Naive thymus-derived CD4-positive, alpha-beta T cell (primary cell): ENCODE measurements at regions not wholly inside any gene's neighbourhood (a gene's known extent, or its start where the extent isn't known, plus 50 kb on each side); places are given as distances from the start of the nearest gene placed in this dataset.

Source experiments
- ATAC-seq: fragments of 150-1000 bp; cut with Tn5 transposase; 2 replicates; pipeline ENCODE4 v1.10.0; 2021; ENCODE audit warnings: mild to moderate bottlenecking, moderate library complexity
- CTCF ChIA-PET: fragments of 350-600 bp; sonication (Branson Sonifier 250); formaldehyde crosslinking; loops from one replicate; lab custom pipeline; 2021; ENCODE audit warnings: antibody characterized with exemption; lab: Charles Lee
- POLR2A ChIA-PET: fragments of 350-600 bp; sonication (Branson Sonifier 250); formaldehyde crosslinking; loops from one replicate; lab custom pipeline; 2021; ENCODE audit warnings: antibody characterized with exemption, inconsistent platforms; lab: Charles Lee
- DNase-seq, 9 donors: peaks; one replicate each; pipeline versions ENCODE4 v3.0.0 to v3.0.0-alpha.2; 2020 to 2022; ENCODE audit warnings: mixed read lengths in 1 of 9
- H3K27ac ChIP-seq: one replicate; pipeline ENCODE4 v1.7.0; 2013; ENCODE audit warnings: mild to moderate bottlenecking, low read depth, low read length, moderate library complexity
- H3K27me3 ChIP-seq, 2 donors: one replicate each; pipeline ENCODE4 v1.7.0; 2013; ENCODE audit warnings: low read length in 2 of 2, mild to moderate bottlenecking in 2 of 2, moderate library complexity in 2 of 2; ENCODE audit not compliant: control insufficient read depth in 2 of 2, insufficient read depth in 2 of 2
- H3K36me3 ChIP-seq, 3 experiments: 1 replicate in 2 of 3; 2 replicates in 1 of 3; pipeline ENCODE4 v1.7.0; 2013; ENCODE audit warnings: low read length in 3 of 3, mild to moderate bottlenecking in 3 of 3, moderate library complexity in 1 of 3; ENCODE audit not compliant: insufficient read depth in 3 of 3, control insufficient read depth in 2 of 3
- H3K4me1 ChIP-seq, 2 donors: one replicate each; pipeline ENCODE4 v1.7.0; 2013; ENCODE audit warnings: low read length in 2 of 2, mild to moderate bottlenecking in 2 of 2, moderate library complexity in 1 of 2; ENCODE audit not compliant: control insufficient read depth in 2 of 2, insufficient read depth in 2 of 2
- H3K4me3 ChIP-seq: 2 replicates; pipeline ENCODE4 v1.7.0; 2013; ENCODE audit warnings: mild to moderate bottlenecking, low read length
- H3K9me3 ChIP-seq, 3 experiments: 1 replicate in 2 of 3; 2 replicates in 1 of 3; pipeline ENCODE4 v1.7.0; 2013; ENCODE audit warnings: low read length in 3 of 3; ENCODE audit not compliant: control insufficient read depth in 2 of 3
- H3K27ac Mint-ChIP-seq, 9 donors: one replicate each; pipeline ENCODE4 v1.8.0; 2020 to 2022; ENCODE audit warnings: mixed read lengths in 9 of 9, mild to moderate bottlenecking in 8 of 9, moderate library complexity in 5 of 9, inconsistent platforms in 2 of 9
- H3K27me3 Mint-ChIP-seq, 5 donors: one replicate each; pipeline ENCODE4 v1.8.0; 2021 to 2022; ENCODE audit warnings: mixed read lengths in 5 of 5, mild to moderate bottlenecking in 1 of 5
- H3K36me3 Mint-ChIP-seq, 5 donors: one replicate each; pipeline ENCODE4 v1.8.0; 2020 to 2022; ENCODE audit warnings: mixed read lengths in 5 of 5, mild to moderate bottlenecking in 3 of 5, inconsistent platforms in 1 of 5
- H3K4me1 Mint-ChIP-seq, 7 donors: one replicate each; pipeline ENCODE4 v1.8.0; 2020 to 2022; ENCODE audit warnings: mixed read lengths in 7 of 7, mild to moderate bottlenecking in 3 of 7, inconsistent platforms in 1 of 7
- H3K4me3 Mint-ChIP-seq, 10 donors: one replicate each; pipeline ENCODE4 v1.8.0; 2020 to 2022; ENCODE audit warnings: mild to moderate bottlenecking in 10 of 10, mixed read lengths in 10 of 10, moderate library complexity in 6 of 10, inconsistent platforms in 2 of 10
- H3K9me3 Mint-ChIP-seq, 11 donors: one replicate each; pipeline ENCODE4 v1.8.0; 2020 to 2022; ENCODE audit warnings: mixed read lengths in 11 of 11, mild to moderate bottlenecking in 4 of 11, inconsistent platforms in 1 of 11, moderate library complexity in 1 of 11
- intact Hi-C, 2 donors: fragments of 100-400 bp; cut with micrococcal nuclease; formaldehyde crosslinking; loops; one replicate each; pipeline ENCODE4 v1.15.1; 2023

- no peak overlapping the region for H3K4me3 Mint-ChIP-seq
- ATAC-seq: no peak
- CTCF ChIA-PET: no interaction called here
These were observed 425.7 kb downstream of the PID1 start for GRCh38 chr2:228845162-228845925.

DNA sequence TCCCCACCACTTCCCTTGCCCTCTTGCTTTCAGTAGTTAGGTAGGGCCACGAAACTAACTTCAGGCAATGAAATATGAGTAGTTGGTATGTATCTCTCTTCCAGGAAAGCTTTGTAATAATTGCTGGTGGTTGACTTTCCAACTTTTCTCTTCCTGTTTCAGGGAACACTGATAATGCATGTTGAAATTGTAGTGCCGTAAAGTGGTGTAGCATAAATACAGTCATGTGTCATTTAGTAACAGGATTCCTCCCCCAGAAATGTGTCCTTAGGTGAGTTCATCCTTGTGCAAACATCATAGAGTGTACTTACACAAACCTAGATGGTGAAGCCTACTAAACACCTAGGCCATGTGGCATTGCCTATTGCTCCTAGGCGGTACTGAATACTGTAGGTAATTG, 429.2 kb downstream of the PID1 start:
- intact Hi-C loops: no loop called here
- Histone ChIP-seq H3K4me3 (no peak overlapping the region), H3K9me3 (no peaks in the 10 kb centered on the region), H3K27ac (no peak overlapping the region), H3K4me1 (no peaks in the 10 kb centered on the region), H3K27me3 (peaks cover 0 to 3% of the 10 kb centered on the region in 2 donors), H3K36me3 (no peaks in the 10 kb centered on the region)
- DNase-seq (no peak), ATAC-seq (no peak)
- peaks cover 0 to 17% (median 1%) of the 10 kb centered on the region in 11 donors for H3K9me3 Mint-ChIP-seq
- H3K4me1 Mint-ChIP-seq: no peaks in the 10 kb centered on the region
- H3K4me3 Mint-ChIP-seq: no peak overlapping the region
- ChIA-PET CTCF (no interaction called here), POLR2A (no interaction called here)
- H3K36me3 Mint-ChIP-seq: no peaks in the 10 kb centered on the region
- H3K27me3 Mint-ChIP-seq: no peaks in the 10 kb centered on the region
- no peak overlapping the region for H3K27ac Mint-ChIP-seq

More at GRCh38 chr2:228845162-228845925, 425.7 kb downstream of the PID1 start:
- no peaks in the 10 kb centered on the region for H3K36me3 Mint-ChIP-seq
- Histone ChIP-seq H3K27ac (no peak overlapping the region), H3K4me1 (no peaks in the 10 kb centered on the region), H3K27me3 (no peaks in the 10 kb centered on the region), H3K4me3 (no peak overlapping the region), H3K9me3 (no peaks in the 10 kb centered on the region), H3K36me3 (no peaks in the 10 kb centered on the region)
- POLR2A ChIA-PET: no interaction called here
- DNase-seq: no peak
- no peak overlapping the region for H3K27ac Mint-ChIP-seq
- no peaks in the 10 kb centered on the region for H3K4me1 Mint-ChIP-seq
- intact Hi-C loops: no loop called here
- H3K9me3 Mint-ChIP-seq: peaks cover 0 to 8% (median 2%) of the 10 kb centered on the region in 11 donors
- H3K27me3 Mint-ChIP-seq: no peaks in the 10 kb centered on the region

DNA sequence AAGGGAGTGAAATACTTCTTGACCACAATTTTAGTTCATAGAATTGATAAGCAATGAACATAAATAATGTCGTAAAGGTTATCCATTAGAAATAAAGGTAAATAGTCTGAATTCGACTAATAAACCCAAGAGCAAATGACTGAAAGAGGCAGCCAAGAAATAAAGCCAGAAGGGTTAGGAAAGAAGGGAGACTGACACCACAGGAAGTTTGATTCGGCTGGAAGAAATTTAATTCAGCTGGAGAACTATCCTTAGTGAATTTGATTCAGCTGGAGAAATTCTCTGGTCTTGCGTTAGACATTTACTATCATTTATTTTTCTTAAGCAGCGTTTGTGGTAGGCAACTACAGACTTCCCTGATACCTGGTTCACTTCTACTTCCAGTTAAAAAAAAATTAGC, 429.6 kb downstream of the PID1 start:
- Histone ChIP-seq H3K4me1 (no peaks in the 10 kb centered on the region), H3K9me3 (no peaks in the 10 kb centered on the region), H3K27ac (no peak overlapping the region), H3K27me3 (peaks cover 0 to 3% of the 10 kb centered on the region in 2 donors), H3K4me3 (no peak overlapping the region), H3K36me3 (no peaks in the 10 kb centered on the region)
- POLR2A ChIA-PET: no interaction called here
- no peak for ATAC-seq
- Mint-ChIP-seq H3K9me3 (peaks cover 0 to 17% (median 1%) of the 10 kb centered on the region in 11 donors), H3K4me3 (no peak overlapping the region), H3K4me1 (no peaks in the 10 kb centered on the region), H3K27ac (no peak overlapping the region), H3K36me3 (no peaks in the 10 kb centered on the region), H3K27me3 (no peaks in the 10 kb centered on the region)
- intact Hi-C loops: no loop called here
- CTCF ChIA-PET: no interaction called here
- no peak for DNase-seq

DNA sequence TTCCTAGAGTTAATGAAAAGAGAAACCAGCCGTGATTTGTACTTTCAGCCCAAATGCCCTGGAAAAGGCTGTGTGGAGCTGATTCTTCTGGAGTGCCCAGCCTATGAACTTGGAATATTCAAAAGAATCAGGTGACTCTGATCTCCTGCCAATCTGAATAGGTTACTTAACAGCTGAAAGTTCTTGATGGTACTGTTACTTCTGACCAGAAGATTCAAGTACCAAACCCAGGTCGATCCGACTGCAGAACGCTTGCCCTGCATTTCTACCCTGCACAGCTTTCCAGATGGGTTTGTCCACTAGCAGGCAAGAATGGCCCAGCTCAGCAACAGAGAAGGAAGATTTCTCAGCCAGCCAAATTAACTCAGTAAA, 430.4 kb downstream of the PID1 start:
- ATAC-seq: no peak
- H3K36me3 Mint-ChIP-seq: no peaks in the 10 kb centered on the region
- Histone ChIP-seq H3K4me1 (no peaks in the 10 kb centered on the region), H3K27me3 (peaks cover 0 to 3% of the 10 kb centered on the region in 2 donors), H3K9me3 (no peaks in the 10 kb centered on the region), H3K4me3 (no peak overlapping the region), H3K27ac (no peak overlapping the region), H3K36me3 (no peaks in the 10 kb centered on the region)
- H3K4me3 Mint-ChIP-seq: no peak overlapping the region
- ChIA-PET POLR2A (no interaction called here), CTCF (no interaction called here)
- peaks cover 0 to 22% (median 3%) of the 10 kb centered on the region in 11 donors for H3K9me3 Mint-ChIP-seq
- DNase-seq: no peak
- intact Hi-C loops: no loop called here
- no peak overlapping the region for H3K27ac Mint-ChIP-seq
- no peaks in the 10 kb centered on the region for H3K27me3 Mint-ChIP-seq
- H3K4me1 Mint-ChIP-seq: no peaks in the 10 kb centered on the region

GRCh38 chr2:228840113-228840742, 430.9 kb downstream of the PID1 start:
- H3K4me3 ChIP-seq: no peak overlapping the region

GRCh38 chr2:228839421-228839876, 431.6 kb downstream of the PID1 start:
- Mint-ChIP-seq H3K4me3 (no peak overlapping the region), H3K4me1 (no peaks in the 10 kb centered on the region), H3K9me3 (peaks cover 0 to 26% (median 3%) of the 10 kb centered on the region in 11 donors), H3K36me3 (no peaks in the 10 kb centered on the region), H3K27me3 (no peaks in the 10 kb centered on the region), H3K27ac (no peak overlapping the region)
- Histone ChIP-seq H3K4me1 (no peaks in the 10 kb centered on the region), H3K36me3 (no peaks in the 10 kb centered on the region), H3K9me3 (no peaks in the 10 kb centered on the region), H3K4me3 (no peak overlapping the region), H3K27me3 (peaks cover 0 to 3% of the 10 kb centered on the region in 2 donors), H3K27ac (no peak overlapping the region)
- no peak for ATAC-seq
- ChIA-PET CTCF (no interaction called here), POLR2A (no interaction called here)
- no peak for DNase-seq
- intact Hi-C loops: no loop called here

More at GRCh38 chr2:228840113-228840742, 430.9 kb downstream of the PID1 start:
- H3K27me3 ChIP-seq: peaks cover 0 to 3% of the 10 kb centered on the region in 2 donors
- H3K9me3 ChIP-seq: no peaks in the 10 kb centered on the region
- intact Hi-C loops: no loop called here
- ATAC-seq (no peak), DNase-seq (no peak)
- H3K4me3 Mint-ChIP-seq: no peak overlapping the region
- CTCF ChIA-PET: no interaction called here
- H3K27ac ChIP-seq: no peak overlapping the region
- H3K27me3 Mint-ChIP-seq: no peaks in the 10 kb centered on the region
- POLR2A ChIA-PET: no interaction called here
- H3K4me1 ChIP-seq: no peaks in the 10 kb centered on the region
- H3K36me3 ChIP-seq: no peaks in the 10 kb centered on the region
- no peak overlapping the region for H3K27ac Mint-ChIP-seq
- peaks cover 0 to 22% (median 3%) of the 10 kb centered on the region in 11 donors for H3K9me3 Mint-ChIP-seq
- no peaks in the 10 kb centered on the region for H3K36me3 Mint-ChIP-seq
- no peaks in the 10 kb centered on the region for H3K4me1 Mint-ChIP-seq

DNA sequence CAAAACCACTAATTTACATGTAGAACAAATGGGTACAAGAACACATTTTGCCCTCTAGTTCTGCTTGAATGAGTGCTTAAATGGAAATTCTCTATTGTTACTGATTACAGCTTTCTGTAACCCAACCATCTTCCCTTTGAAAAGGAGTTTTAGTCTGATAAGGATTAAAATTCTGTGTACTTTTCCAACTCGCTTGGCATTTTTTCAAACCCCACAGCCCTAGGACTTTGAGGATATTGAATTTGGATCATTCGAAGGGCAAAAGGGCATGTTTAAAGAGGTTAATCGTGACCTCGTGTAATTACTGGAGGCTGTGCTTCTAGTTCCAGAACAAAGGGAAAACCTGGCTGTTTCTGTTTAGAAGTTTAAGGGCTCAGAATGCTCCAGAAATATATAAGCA, 432.3 kb downstream of the PID1 start:
- ChIA-PET CTCF (no interaction called here), POLR2A (no interaction called here)
- Mint-ChIP-seq H3K36me3 (no peaks in the 10 kb centered on the region), H3K9me3 (peaks cover 0 to 26% (median 3%) of the 10 kb centered on the region in 11 donors), H3K27ac (no peak overlapping the region), H3K4me1 (no peaks in the 10 kb centered on the region), H3K4me3 (no peak overlapping the region), H3K27me3 (no peaks in the 10 kb centered on the region)
- no peaks in the 10 kb centered on the region for H3K36me3 ChIP-seq
- no peak for DNase-seq
- no peaks in the 10 kb centered on the region for H3K4me1 ChIP-seq
- intact Hi-C loops: no loop called here
- H3K27ac ChIP-seq: no peak overlapping the region
- H3K9me3 ChIP-seq: no peaks in the 10 kb centered on the region
- H3K27me3 ChIP-seq: peaks cover 0 to 3% of the 10 kb centered on the region in 2 donors
- ATAC-seq: no peak
- no peak overlapping the region for H3K4me3 ChIP-seq
